Posterior cingulate gyrus (tissue), 11 donors: ENCODE measurements at regions not wholly inside any gene's neighbourhood (a gene's known extent, or its start where the extent isn't known, plus 50 kb on each side); places are given as distances from the start of the nearest gene placed in this dataset.
A peak's percentile ranks its signal among the peaks of the same experiment; 100 is the strongest.
"Not testable (repeated sequence)": the region's sequence is repeated elsewhere in the genome, so short reads cannot be mapped to it uniquely, and the experiment has no call there.

Experiments used
- DNase-seq, 10 donors: peaks; one replicate each; pipeline versions ENCODE4 v3.0.0 to v3.0.0-alpha.2; 2020 to 2021; ENCODE audit warnings: mixed read lengths in 3 of 10
- intact Hi-C: fragments of 100-400 bp; cut with DNase I; formaldehyde crosslinking; loops from one replicate; pipeline ENCODE4 v1.15.1; 2023

- intact Hi-C loops: no loop called here
- no peak for DNase-seq
These were observed 77.5 kb upstream of the CUX1 start for GRCh38 chr7:101739775-101740398.

DNA sequence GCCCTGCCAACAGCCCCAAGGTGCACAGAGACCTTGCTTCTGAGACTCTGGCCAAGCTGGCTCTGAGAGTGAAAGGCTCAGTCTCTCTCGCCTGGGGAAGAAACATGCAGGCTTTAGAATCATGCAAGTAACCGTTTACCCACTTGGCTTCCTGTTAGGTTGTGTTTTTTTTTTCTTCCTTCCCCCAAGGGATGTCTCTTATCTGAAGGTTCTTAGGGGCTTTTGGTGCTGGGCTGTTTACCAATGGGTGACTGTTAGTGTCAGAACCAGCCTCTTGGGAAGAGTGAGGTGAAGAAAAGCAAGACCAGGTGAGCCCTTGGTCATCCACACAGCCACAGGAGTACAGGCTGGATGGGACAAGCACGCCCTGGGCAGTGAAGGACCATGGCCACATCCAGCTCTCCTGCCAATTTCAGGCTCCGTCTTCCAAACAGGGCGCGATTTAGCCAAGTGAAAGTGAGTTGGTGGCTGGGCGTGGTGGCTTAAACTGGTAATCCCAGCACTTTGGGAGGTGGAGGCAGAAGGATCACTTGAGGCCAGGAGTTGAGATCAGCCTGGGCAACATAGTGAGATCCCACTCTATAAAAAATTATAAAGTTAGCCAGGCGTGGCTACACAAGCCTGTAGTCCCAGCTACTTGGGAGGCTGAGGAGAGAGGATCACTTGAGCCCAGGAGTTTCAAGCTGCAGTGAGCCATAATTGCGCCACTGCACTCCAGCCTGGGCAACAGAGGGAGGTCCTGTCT, 76.3 kb upstream of the CUX1 start:
- no peak for DNase-seq
- intact Hi-C loops: no loop called here

DNA sequence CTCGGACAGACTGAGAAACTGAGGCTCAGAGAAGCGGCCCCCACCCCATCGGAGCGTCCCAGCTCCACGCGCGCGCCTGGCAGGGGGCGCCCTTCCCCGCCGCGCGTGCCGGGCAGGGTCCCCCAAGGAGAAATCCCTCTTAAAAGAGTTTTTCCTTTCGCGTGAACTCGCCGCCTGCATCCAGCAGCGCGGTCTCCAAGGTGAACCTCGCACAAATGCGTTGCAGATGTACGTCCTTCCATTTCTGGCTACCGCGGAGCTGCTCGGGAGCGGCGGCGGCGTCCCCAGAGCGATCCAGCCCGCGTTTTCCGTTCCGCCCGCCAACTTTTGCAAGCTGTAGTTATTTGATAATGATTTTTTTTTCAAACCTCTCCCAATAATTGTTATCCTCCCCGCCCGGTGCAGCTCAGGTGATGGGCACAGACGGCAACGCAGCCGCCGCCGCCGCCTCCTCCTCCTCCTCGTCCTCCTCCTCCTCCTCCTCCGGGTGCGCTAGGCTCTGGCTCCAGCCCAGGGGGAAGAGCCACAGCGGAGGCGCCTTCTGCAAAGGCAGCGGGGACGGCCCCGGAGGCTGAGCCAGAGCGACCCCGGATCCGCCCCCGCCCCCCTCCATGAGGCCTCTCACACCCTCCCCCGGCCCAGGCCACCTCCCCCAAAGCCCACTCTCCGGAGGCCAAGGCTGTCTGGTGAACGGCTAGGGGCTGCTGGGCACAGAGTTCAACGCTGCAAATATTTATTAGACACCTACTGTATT, 74.0 kb upstream of the CUX1 start:
- intact Hi-C loops: no loop called here
- peak in 7 of 10 donors; percentile 19 to 89 (median 47) for DNase-seq

GRCh38 chr7:101743995-101744360, 73.4 kb upstream of the CUX1 start:
- DNase-seq: no peak
- intact Hi-C loops: no loop called here

DNA sequence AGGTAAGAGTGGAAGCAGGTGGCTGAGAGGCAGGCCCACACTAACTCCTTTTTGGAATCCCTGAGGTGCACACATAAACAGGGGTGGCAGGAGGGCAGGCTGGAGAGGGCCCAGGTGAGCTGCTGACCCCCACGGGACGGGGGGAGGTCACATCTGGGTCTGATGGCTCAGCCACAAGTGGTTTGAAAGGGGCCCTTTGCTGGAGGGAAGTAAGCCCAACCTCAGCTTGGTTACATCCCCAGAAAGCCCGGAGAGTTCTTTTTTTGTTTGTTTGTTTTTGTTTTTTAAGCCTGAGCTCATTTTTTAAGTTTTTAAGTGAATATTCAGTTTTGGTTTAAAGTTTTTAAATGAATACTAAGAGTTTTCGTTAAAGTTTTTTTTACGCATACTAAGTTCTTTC, 72.8 kb upstream of the CUX1 start:
- no peak for DNase-seq
- intact Hi-C loops: no loop called here

DNA sequence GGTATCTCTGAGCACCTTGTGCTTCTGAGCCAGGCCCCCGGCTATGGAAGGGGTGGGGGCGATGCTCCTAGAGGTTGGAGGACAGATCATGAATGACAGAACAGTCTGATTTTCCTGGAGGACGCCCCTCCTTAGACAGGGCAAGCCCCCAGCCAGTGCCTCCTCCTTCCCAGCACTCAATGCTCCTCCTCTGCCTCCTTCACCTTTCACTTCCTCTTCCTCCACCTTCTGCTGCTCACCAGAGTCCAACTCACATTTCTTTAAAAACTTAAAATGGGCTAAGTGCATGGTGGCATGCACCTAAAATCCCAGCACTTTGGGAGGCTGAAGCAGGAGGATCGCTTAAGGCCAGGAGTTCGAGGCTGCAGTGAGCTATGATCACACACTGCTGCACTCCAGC, 71.1 kb upstream of the CUX1 start:
- no peak for DNase-seq
- intact Hi-C loops: no loop called here

- intact Hi-C loops: no loop called here
- no peak for DNase-seq
These were observed 70.2 kb upstream of the CUX1 start for GRCh38 chr7:101747053-101747878.

- intact Hi-C loops: no loop called here
- no peak for DNase-seq
These were observed 69.5 kb upstream of the CUX1 start for GRCh38 chr7:101747879-101748345.

- DNase-seq: no peak
- intact Hi-C loops: no loop called here
These were observed 67.5 kb upstream of the CUX1 start for GRCh38 chr7:101749891-101750290.

DNA sequence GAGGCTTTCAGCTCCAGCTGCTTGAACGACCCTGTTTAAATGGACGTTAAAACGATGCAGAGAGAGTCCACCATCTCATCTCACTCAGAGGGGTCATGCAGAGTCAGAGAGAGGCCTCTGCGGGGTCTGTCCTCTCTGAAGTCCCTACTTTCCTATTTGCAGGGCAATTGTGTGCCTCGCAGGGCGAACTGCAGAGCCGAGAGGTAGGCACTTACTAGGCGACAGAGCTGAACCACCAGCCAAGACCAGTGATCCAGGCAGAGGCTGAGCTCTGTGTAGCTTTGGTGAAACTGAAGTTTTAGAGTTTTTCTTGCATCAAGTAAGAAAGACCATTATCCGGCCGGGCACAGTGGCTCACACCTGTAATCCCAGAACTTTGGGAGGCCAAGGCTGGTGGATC, 64.1 kb upstream of the CUX1 start:
- intact Hi-C loops: no loop called here
- no peak for DNase-seq

DNA sequence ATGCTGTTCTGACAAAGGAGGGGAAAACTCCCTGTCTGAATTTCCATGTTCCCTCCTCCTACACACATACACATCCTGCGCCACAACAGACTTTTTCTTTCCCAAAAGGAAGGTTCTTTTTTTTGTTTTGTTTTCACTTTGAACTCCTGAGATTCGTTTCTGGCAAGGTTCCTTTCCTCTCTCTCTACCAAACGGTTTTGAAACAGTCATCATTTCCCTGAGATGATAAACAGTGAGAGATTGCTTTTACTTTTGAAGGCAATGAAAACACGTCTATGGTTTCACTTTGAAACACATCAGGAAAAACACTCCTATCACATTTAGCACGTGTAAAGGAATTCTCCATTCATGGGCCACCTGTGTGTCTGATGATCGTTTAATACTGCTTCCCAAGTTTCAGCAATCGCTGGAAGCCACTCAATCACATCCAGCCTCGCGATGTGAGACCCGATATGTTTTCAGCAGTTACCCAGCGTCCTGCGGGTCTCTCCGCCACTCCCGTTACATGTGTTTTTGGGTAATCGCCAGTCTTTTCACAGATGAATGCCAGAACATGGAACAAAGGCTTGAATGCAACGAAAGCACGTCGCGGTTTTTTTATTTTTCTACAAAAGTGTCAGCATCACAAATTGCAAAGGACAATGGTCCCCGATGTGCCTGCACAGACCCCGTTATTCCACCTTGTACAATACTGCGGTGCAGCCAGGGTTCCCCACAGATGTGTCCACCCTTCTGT, 62.8 kb upstream of the CUX1 start:
- intact Hi-C loops: no loop called here
- DNase-seq: no peak

DNA sequence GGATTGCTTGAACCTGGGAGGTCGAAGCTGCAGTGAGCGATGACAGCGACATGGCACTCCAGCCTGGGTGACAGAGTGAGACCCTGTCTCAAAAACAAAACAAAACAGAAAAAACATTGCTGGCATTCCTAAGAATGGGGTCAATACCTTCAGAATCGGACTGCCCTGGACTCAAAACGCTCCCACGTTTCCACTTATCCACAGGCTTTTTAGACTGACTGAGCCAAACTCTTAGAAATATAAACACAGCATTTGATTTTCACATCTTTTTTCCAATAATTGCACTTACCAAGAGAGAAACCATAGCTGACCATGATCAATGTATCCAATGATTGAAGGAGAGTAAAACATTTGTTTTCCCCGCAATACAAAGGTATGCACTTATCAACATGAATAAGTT, 59.5 kb upstream of the CUX1 start:
- DNase-seq: no peak
- intact Hi-C loops: no loop called here

DNA sequence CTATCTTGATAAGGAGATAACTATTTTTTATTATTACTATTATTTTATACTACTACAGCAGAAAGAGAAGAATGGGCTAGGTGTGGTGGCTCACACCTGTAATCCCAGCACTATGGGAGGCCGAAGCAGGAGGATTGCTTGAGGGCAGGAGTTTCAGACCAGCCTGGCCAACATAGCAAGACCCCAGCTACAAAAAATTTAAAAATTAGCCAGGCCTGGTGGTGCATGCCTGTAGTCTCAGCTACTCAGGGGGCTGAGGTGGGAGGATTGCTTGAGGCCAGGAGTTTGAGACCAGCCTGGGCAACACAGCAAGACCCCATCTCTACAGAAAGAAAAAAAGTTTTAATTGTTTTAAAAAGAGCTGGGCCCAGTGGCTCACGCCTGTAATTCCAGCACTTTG, 58.9 kb upstream of the CUX1 start:
- intact Hi-C loops, DNase-seq: not testable (repeated sequence)

DNA sequence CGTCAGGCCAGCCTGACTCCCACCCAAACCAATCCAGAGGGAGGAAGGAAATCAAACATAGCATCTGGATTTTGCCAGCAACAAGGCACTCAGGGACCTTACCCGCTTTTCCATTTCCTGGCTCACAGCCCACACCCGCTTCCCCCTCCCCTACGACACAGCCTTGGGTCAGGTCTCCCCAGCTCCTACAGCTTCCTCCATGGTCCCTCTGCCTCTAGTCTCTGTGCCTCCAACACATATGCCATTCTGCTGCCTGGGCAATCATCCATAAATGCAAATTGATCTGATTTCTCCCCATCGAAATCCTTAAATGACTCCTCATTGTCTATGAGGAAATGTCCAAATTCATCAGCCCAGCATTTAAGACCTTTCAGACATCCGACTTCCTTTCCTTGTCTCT, 53.2 kb upstream of the CUX1 start:
- DNase-seq: no peak
- intact Hi-C loops: no loop called here

GRCh38 chr7:101767544-101767943, 49.9 kb upstream of the CUX1 start:
- intact Hi-C loops: no loop called here
- DNase-seq: no peak
